ENCODE measurements at regions not wholly inside any gene's neighbourhood (a gene's known extent, or its start where the extent isn't known, plus 50 kb on each side); places are given as distances from the start of the nearest gene placed in this dataset.

GRCh38 chr12:126095748-126096510, 1030.7 kb downstream of the AACS start:
- DNase-seq (ENCODE audit: low read depth): no peak

- DNase-seq (ENCODE audit: low read depth): no peak
Measured at GRCh38 chr12:126106706-126107105, 1041.5 kb downstream of the AACS start.

DNA sequence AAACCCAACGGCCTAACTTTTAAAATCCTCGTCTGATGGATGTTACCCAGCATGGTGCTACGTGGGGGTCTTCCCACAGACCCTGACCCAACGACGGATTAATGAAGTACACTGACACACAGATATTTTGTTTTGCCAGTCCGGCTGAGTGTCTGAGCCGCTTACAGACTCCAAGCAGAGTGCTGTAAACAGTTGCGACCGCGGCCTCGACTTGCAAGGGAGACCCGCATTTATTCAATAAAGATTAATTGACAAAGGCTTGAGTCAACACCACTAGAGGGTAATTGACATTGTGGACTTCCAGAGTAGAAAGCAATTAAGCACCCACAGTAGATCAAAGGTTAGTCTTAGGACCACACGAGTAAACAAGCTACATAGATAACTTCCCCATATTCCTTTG, 1042.4 kb downstream of the AACS start:
- no peak for DNase-seq (ENCODE audit: low read depth)

DNA sequence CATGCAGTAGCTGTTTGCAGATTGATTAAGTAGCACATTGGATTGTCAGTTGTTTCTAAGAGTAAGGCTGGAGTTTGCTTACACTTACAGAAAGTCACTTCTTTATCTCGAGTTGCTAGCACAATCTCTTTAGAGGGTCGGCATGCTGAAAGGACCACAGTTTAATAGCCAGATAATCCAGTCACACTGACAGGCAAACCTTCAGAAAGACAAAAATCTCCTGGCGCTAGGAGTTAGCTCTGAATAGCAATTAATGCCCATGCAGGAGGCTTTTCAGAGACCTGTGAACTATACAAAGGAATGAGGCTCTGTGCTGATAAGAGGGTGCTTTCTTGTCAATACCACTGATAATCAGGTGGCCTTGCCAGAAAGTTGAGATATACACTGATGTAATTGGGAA, 1043.0 kb downstream of the AACS start:
- DNase-seq (ENCODE audit: low read depth): no peak

DNA sequence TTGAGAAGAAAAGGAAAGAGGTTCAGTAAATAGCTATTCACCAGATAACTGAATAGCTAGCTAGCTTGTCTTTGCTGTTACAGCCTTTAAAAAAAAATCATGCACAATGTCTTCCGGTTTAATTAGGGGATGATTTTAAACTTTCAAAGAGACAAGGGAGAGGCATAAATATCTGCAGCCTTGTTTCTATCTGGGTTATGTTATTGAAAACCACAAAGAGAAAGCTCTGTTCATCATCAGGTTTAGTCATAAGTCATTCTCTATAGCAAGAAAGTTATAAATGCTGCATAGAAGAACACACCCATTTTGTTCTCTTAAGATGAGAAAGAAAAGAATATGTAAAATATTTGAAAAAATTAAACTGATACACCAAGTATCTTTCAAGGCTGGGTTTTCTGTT, 1046.9 kb downstream of the AACS start:
- no peak for DNase-seq (ENCODE audit: low read depth)

DNA sequence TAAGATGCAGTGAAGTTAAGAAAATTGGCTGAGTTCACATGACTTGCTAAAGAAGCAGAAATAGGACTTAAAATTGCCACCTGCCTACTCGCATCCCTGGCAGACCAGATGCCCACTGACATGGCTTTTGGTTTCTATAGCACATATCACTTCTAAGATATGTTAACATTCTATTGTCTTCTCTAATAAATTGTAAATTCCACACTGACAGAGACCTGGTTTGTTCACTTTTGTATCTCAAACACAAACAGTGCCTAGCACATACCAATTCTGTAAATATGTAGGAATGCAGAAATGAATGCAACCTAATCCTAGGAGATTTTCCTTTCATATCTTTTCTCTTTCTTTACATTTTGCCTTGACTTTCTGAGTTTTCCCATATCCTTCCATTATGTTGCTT, 1047.6 kb downstream of the AACS start:
- no peak for DNase-seq (ENCODE audit: low read depth)

DNA sequence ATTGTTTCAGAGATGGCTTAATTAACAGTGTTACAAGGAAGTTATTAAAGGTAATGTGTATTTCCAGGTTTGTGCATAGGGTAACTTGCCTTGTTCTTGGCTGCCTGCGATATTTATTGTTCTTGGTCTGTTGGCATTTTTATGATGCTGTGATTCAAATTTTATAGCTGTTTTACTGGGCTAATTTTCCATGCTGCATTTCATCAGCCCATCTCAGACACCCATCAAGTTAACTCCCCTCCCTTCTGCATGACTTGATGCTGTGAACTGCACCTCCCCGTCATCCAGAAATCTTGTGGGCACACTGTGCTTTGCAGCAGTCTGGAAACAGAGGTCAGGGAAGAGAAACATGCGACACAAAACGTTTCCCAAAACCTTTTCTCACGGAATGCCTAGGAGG, 1049.2 kb downstream of the AACS start:
- no peak for DNase-seq (ENCODE audit: low read depth)

GRCh38 chr12:126117502-126117901, 1052.3 kb downstream of the AACS start:
- no peak for DNase-seq (ENCODE audit: low read depth)

DNA sequence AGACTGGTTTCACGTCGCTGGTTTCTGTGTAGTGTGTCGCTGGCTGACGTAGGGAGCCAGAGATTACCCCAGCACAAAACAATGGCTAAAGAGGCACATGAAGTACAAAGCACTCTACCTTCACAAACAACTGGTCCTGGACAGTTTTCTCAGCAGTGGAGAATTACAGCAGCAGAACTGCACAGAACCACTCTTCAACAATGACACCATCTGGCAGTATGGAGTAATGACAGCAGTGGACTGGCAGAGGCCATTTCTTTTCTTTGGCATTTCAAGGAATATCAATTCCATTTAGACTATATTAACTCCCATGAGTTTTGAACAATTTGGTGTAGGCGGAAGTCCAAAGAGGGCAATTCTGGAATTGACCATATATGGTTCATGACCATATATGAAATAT, 1074.1 kb downstream of the AACS start:
- DNase-seq (ENCODE audit: low read depth): no peak

GRCh38 chr12:126144603-126145002, 1079.4 kb downstream of the AACS start:
- DNase-seq (ENCODE audit: low read depth): no peak

DNA sequence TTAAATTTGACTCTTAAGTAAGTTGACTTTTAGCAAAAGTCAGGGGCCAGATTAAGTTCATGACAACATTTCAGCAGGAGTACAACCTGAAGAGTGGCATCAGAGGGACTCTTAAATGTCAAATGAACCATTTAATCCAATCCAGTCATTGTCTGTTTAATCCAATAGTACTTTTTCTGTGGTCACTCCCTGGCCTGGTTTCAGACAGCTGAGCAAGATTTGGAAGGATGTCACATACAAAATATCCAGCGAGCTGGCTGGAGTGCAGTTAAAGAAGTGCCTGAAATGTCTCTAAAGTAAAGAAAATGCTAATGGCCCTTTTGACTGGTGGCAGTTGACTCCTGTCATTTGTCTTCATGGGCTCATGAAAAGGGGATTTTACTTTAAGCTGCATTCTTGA, 1082.1 kb downstream of the AACS start:
- no peak for DNase-seq (ENCODE audit: low read depth)

DNA sequence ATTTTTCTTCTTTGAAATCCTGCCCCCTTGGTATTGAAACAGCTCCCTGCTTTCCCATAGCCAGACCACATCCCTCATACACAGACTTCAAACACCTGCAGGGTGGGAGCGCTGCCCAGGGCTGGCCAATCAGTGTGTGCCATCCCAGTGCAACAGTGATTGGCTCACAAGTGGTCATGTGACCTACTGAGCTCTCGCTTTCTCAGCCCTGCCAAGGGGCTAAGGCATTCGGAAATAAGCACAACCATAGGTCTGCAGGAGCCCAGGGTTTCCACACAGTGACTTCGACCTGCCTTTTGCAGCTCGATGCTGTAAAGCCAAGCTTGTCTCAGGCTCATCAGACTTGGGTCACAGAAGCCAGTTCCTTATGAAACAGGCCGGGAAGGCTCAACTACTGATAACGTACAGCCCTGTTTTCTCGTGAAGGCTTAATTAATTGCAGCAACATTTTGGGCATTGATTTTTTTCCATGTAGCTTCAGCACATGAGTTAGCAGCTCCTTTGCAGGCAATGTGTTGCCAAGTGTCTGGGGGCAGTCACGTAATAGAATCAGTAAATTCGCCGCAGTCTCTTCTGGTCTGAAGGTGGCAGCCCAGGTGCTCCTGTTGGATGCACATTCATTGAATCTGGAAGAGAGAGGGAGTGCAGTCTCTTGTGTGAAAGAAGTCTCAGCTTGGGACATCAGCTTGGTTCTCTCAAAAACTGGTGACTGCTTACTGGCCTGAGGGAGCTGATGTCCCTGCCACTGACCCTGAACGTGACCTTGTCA, 1091.8 kb downstream of the AACS start:
- DNase-seq (ENCODE audit: low read depth): no peak

DNA sequence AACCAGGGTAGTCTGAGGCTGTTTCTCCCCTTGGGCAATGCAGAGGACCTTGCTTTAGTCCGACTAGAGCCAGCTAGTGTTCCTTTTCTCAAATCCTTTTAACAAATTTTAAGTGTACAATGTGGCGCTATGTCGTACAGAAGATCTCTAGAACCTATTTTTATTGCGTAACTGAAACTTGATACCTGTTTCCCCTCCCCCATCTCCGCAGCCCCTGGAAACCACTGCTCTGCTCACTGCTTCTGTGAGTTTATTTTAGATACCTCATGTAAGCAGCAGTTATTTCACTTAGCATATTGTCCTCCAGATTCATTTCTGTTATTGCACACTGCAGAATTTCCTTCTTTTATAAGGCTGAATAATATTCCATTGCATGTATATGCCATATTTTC, 1092.3 kb downstream of the AACS start:
- DNase-seq (ENCODE audit: low read depth): no peak

GRCh38 chr12:126159139-126159538, 1093.9 kb downstream of the AACS start:
- DNase-seq (ENCODE audit: low read depth): no peak

- no peak for DNase-seq (ENCODE audit: low read depth)
Measured at GRCh38 chr12:126160912-126161311, 1095.7 kb downstream of the AACS start.

GRCh38 chr12:126163984-126164383, 1098.7 kb downstream of the AACS start:
- no peak for DNase-seq (ENCODE audit: low read depth)

DNA sequence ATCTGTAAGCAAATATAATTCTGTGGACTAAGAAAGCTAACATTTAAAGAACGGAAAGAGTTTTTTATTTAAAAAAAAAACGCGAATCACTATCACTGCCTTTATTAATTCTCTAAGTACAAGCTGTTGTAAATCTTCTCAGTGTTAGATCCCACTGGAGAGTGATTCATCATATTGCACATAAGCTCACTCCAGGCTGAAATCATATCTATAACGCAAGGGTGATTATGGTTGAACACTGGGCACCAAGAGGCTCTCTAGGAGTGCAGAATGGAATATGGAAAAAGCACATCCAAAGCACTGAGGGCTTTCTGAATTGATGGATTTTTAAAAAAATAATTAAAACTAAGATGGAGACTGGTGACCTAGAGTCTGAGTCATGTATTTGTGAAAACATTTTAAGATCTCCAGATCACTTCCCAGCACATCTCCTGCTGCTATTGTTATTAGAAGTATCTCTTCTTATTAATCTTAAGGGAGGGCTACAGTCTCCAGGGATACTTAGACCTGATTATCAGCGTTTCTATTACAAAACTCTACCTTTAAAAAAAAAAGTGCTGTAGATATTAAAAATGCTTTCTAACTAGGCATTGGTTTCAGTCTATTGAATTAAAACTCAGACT, 1106.8 kb downstream of the AACS start:
- DNase-seq (ENCODE audit: low read depth): no peak

- no peak for DNase-seq (ENCODE audit: low read depth)
Measured at GRCh38 chr12:126182619-126183236, 1117.5 kb downstream of the AACS start.

DNA sequence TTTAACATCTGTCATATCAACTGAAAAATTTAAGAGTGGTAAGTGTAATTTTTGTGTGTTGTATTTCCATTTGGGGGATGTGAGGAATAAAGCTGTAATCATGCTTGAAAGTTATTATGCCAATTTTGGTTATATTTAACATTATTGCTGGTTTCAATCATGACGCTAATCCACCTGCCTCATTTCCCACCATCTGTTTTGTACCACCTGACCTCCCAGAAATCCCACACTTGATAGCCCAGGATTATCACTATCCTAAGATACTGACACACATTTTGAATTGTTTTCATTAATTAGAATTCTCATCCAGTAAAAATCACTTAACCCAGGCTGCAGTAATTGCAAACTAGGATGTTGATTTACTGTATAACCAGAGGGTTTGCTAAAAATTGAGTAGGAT, 1119.8 kb downstream of the AACS start:
- no peak for DNase-seq (ENCODE audit: low read depth)

- DNase-seq (ENCODE audit: low read depth): no peak
Measured at GRCh38 chr12:126189856-126190255, 1124.6 kb downstream of the AACS start.

DNA sequence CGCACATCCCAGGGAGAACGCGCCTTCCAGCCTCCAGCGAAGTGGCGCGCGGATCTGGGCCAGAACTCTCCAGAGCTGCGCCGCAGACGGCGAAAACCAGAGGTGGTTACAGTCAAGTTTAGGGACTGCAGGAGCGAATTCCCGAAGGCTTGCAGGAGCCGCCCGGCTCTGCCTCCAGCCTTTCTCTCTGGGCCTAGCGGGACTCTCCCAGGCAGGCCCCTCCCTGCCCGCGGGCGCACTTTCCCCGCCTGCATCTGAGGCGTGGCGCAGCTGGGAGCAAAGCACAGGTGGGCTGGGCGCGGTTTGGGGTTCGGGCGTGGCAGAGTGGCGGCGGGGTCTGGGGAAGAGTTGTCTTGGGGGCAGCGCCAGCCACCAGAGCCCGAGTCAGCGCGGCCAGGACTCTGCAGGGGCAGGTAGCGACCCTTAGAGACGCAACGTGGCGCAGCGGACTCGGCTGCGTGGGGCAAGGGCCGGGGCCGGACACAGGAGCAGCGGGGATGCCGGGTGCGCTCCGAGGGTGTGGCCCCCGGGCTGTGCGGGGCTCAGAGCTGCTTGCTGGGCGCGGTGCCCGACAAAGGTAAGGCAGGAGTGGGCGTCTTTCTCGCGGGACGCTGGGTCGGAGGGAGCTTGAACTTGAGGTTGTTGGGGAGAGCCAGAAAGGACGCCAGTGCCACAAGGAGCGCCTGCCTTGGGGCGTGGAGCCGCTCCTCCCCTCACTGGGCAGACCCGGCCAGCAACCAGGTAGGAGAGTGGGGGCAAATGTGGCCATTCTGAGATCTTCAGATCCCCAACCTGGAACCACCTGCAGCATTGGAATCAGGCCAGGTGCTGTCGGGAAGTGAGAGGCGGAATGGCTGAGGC, 1126.0 kb downstream of the AACS start:
- DNase-seq (ENCODE audit: low read depth): no peak

- no peak for DNase-seq (ENCODE audit: low read depth)
Measured at GRCh38 chr12:126191949-126192348, 1126.7 kb downstream of the AACS start.

Data from stimulated activated CD8-positive, alpha-beta memory T cell treated with anti-CD3 and anti-CD28 coated beads, Interleukin-15, amount 100 ng/mL, for 1 hour (primary cell).